ENCODE measurements at regions not wholly inside any gene's neighbourhood (a gene's known extent, or its start where the extent isn't known, plus 50 kb on each side); places are given as distances from the start of the nearest gene placed in this dataset.

- RAD21 ChIA-PET (ENCODE audit: low non-redundant PET in 1 of 2, low total read pairs in 2 of 2, uncharacterized antibody in 2 of 2, unreplicated experiment in 2 of 2): no interaction called here
- Histone ChIP-seq H3K4me1 (ENCODE audit: control insufficient read depth in 1 of 2, insufficient read depth in 2 of 2, low read length in 2 of 2) (no peaks in the 10 kb centered on the region), H3K9me3 (ENCODE audit: control insufficient read depth in 1 of 2, insufficient read depth in 1 of 2, low read depth in 1 of 2, low read length in 2 of 2) (peaks cover 8 to 22% of the 10 kb centered on the region in 2 experiments; a peak in 2 of 4 replicates), H4K20me1 (ENCODE audit: insufficient read depth) (no peaks in the 10 kb centered on the region), H3K79me2 (ENCODE audit: insufficient read depth, low read length) (no peaks in the 10 kb centered on the region), H3K27me3 (ENCODE audit: insufficient read depth, low read length) (no peaks in the 10 kb centered on the region), H3K4me3 (replicated peaks in 1 of 2; ENCODE audit: low read depth in 1 of 2, low read length in 2 of 2) (no peak overlapping the region), H3K9ac (ENCODE audit: low read length) (no peak overlapping the region), H3K4me2 (ENCODE audit: low read length) (no peak overlapping the region), H3K27ac (ENCODE audit: low read depth, low read length) (no peak overlapping the region), H3K9me2 (ENCODE audit: insufficient read depth) (no peaks in the 10 kb centered on the region), H2AFZ (ENCODE audit: low read depth, low read length, poor library complexity, severe bottlenecking) (no peak overlapping the region), H3K36me3 (ENCODE audit: control insufficient read depth in 1 of 2, insufficient read depth in 2 of 2, low read length in 2 of 2) (no peaks in the 10 kb centered on the region)
- intact Hi-C loops (cut with micrococcal nuclease): no loop called here
- TF ChIP-seq, protein P1, sequence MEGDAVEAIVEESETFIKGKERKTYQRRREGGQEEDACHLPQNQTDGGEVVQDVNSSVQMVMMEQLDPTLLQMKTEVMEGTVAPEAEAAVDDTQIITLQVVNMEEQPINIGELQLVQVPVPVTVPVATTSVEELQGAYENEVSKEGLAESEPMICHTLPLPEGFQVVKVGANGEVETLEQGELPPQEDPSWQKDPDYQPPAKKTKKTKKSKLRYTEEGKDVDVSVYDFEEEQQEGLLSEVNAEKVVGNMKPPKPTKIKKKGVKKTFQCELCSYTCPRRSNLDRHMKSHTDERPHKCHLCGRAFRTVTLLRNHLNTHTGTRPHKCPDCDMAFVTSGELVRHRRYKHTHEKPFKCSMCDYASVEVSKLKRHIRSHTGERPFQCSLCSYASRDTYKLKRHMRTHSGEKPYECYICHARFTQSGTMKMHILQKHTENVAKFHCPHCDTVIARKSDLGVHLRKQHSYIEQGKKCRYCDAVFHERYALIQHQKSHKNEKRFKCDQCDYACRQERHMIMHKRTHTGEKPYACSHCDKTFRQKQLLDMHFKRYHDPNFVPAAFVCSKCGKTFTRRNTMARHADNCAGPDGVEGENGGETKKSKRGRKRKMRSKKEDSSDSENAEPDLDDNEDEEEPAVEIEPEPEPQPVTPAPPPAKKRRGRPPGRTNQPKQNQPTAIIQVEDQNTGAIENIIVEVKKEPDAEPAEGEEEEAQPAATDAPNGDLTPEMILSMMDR (IDR thresholded peaks at IDR 0.05 in 2 of 3, conservative IDR thresholded peaks at IDR 0.05 in 1 of 3; ENCODE audit: borderline replicate concordance in 1 of 3, insufficient read depth in 1 of 3, low read depth in 2 of 3, low read length in 2 of 3): no peak
- TF ChIP-seq YY1 (IDR thresholded peaks at IDR 0.05; ENCODE audit: extremely low read depth, insufficient replicate concordance, low read depth, low read length): no peak
- no peak for TF ChIP-seq ZFX (IDR thresholded peaks at IDR 0.05)
- no peak for TF ChIP-seq EZH2 (IDR thresholded peaks at IDR 0.05)
- TF ChIP-seq CEBPB (IDR thresholded peaks at IDR 0.05; ENCODE audit: low read depth): no peak
- POLR2A ChIA-PET: no interaction called here
- DNase-seq (ENCODE audit: low read depth, low spot score): no peak
- no TSS peak for BruUV-seq (replicated peaks)
- no peak for ATAC-seq
- CTCF ChIA-PET: no interaction called here
Measured at GRCh38 chr3:21356402-21356801, 394.6 kb downstream of the ZNF385D start.

- no peak overlapping the region for H3K4me3 ChIP-seq (replicated peaks in 1 of 2; ENCODE audit: low read depth in 1 of 2, low read length in 2 of 2)
- H3K27me3 ChIP-seq (ENCODE audit: insufficient read depth, low read length): no peaks in the 10 kb centered on the region
- ChIA-PET CTCF (no interaction called here), POLR2A (no interaction called here), RAD21 (ENCODE audit: low non-redundant PET in 1 of 2, low total read pairs in 2 of 2, uncharacterized antibody in 2 of 2, unreplicated experiment in 2 of 2) (no interaction called here)
- no peak for DNase-seq (ENCODE audit: low read depth, low spot score)
- H3K9me3 ChIP-seq (ENCODE audit: control insufficient read depth in 1 of 2, insufficient read depth in 1 of 2, low read depth in 1 of 2, low read length in 2 of 2): peaks cover 0 to 8% of the 10 kb centered on the region in 2 experiments; a peak in 2 of 4 replicates
- H3K36me3 ChIP-seq (ENCODE audit: control insufficient read depth in 1 of 2, insufficient read depth in 2 of 2, low read length in 2 of 2): no peaks in the 10 kb centered on the region
- no peaks in the 10 kb centered on the region for H3K79me2 ChIP-seq (ENCODE audit: insufficient read depth, low read length)
- H3K27ac ChIP-seq (ENCODE audit: low read depth, low read length): no peak overlapping the region
- no peak overlapping the region for H2AFZ ChIP-seq (ENCODE audit: low read depth, low read length, poor library complexity, severe bottlenecking)
- H3K4me1 ChIP-seq (ENCODE audit: control insufficient read depth in 1 of 2, insufficient read depth in 2 of 2, low read length in 2 of 2): no peaks in the 10 kb centered on the region
- H3K9me2 ChIP-seq (ENCODE audit: insufficient read depth): no peaks in the 10 kb centered on the region
- no peak for ATAC-seq
- H4K20me1 ChIP-seq (ENCODE audit: insufficient read depth): no peaks in the 10 kb centered on the region
- no peak overlapping the region for H3K9ac ChIP-seq (ENCODE audit: low read length)
- no peak overlapping the region for H3K4me2 ChIP-seq (ENCODE audit: low read length)
- BruUV-seq (replicated peaks): no TSS peak
- intact Hi-C loops (cut with micrococcal nuclease): no loop called here
- TF ChIP-seq SP1 (IDR thresholded peaks at IDR 0.05; ENCODE audit: low read depth) (no peak), CBX3 (IDR thresholded peaks at IDR 0.05; ENCODE audit: low read depth) (no peak), EZH2 (IDR thresholded peaks at IDR 0.05) (no peak), CEBPB (IDR thresholded peaks at IDR 0.05; ENCODE audit: low read depth) (no peak), ZFX (IDR thresholded peaks at IDR 0.05) (no peak), TCF7L2 (IDR thresholded peaks at IDR 0.05; ENCODE audit: borderline replicate concordance, extremely low read depth, insufficient read depth, insufficient read length) (no peak)
- TF ChIP-seq, protein P2, sequence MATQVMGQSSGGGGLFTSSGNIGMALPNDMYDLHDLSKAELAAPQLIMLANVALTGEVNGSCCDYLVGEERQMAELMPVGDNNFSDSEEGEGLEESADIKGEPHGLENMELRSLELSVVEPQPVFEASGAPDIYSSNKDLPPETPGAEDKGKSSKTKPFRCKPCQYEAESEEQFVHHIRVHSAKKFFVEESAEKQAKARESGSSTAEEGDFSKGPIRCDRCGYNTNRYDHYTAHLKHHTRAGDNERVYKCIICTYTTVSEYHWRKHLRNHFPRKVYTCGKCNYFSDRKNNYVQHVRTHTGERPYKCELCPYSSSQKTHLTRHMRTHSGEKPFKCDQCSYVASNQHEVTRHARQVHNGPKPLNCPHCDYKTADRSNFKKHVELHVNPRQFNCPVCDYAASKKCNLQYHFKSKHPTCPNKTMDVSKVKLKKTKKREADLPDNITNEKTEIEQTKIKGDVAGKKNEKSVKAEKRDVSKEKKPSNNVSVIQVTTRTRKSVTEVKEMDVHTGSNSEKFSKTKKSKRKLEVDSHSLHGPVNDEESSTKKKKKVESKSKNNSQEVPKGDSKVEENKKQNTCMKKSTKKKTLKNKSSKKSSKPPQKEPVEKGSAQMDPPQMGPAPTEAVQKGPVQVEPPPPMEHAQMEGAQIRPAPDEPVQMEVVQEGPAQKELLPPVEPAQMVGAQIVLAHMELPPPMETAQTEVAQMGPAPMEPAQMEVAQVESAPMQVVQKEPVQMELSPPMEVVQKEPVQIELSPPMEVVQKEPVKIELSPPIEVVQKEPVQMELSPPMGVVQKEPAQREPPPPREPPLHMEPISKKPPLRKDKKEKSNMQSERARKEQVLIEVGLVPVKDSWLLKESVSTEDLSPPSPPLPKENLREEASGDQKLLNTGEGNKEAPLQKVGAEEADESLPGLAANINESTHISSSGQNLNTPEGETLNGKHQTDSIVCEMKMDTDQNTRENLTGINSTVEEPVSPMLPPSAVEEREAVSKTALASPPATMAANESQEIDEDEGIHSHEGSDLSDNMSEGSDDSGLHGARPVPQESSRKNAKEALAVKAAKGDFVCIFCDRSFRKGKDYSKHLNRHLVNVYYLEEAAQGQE (IDR thresholded peaks at IDR 0.05; ENCODE audit: low read depth): no peak
- TF ChIP-seq, protein P3, sequence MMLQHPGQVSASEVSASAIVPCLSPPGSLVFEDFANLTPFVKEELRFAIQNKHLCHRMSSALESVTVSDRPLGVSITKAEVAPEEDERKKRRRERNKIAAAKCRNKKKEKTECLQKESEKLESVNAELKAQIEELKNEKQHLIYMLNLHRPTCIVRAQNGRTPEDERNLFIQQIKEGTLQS (IDR thresholded peaks at IDR 0.05): no peak
- TF ChIP-seq, protein P1 (IDR thresholded peaks at IDR 0.05 in 2 of 3, conservative IDR thresholded peaks at IDR 0.05 in 1 of 3; ENCODE audit: borderline replicate concordance in 1 of 3, insufficient read depth in 1 of 3, low read depth in 2 of 3, low read length in 2 of 3): no peak
Measured at GRCh38 chr3:21345382-21345976, 405.5 kb downstream of the ZNF385D start.

All from HCT116 (cell line).